Suprapubic skin (tissue), 3 donors: ENCODE measurements at regions not wholly inside any gene's neighbourhood (a gene's known extent, or its start where the extent isn't known, plus 50 kb on each side); places are given as distances from the start of the nearest gene placed in this dataset.

Source experiments
- POLR2A ChIP-seq, 2 donors: fragments of 450-650 bp; IDR thresholded peaks; one replicate each; pipeline ENCODE4 v1.6.1; 2017; ENCODE audit warnings: antibody characterized with exemption in 2 of 2, mild to moderate bottlenecking in 2 of 2, moderate library complexity in 2 of 2
- TF ChIP-seq, protein P1 (sequence below), 2 donors: fragments of 200-600 bp in 1 of 2; fragments of 450-650 bp in 1 of 2; sonication (generic) in 1 of 2; IDR thresholded peaks; one replicate each; pipeline ENCODE4 v1.5.1; 2016 to 2019; ENCODE audit warnings: antibody characterized with exemption in 2 of 2, mild to moderate bottlenecking in 1 of 2, moderate library complexity in 1 of 2

DNA sequence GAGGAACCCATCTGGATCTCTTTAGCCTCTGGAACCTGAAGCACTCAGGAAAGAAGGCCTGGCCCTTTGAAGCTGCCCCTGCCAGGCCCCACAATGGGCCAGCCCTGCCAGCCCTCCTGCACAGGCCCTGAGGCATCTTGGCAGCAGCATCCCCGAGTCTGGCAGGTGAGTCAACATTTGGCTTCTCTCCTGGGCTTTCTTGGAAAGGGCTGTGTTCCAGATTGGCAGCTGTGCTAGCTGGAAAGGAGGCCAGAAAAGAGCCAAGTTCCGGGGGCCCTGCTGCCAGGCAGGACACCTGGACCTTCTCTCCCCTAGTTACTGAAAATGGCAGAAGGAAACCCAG, 187.2 kb downstream of the SHQ1 start:
- TF ChIP-seq, protein P1, sequence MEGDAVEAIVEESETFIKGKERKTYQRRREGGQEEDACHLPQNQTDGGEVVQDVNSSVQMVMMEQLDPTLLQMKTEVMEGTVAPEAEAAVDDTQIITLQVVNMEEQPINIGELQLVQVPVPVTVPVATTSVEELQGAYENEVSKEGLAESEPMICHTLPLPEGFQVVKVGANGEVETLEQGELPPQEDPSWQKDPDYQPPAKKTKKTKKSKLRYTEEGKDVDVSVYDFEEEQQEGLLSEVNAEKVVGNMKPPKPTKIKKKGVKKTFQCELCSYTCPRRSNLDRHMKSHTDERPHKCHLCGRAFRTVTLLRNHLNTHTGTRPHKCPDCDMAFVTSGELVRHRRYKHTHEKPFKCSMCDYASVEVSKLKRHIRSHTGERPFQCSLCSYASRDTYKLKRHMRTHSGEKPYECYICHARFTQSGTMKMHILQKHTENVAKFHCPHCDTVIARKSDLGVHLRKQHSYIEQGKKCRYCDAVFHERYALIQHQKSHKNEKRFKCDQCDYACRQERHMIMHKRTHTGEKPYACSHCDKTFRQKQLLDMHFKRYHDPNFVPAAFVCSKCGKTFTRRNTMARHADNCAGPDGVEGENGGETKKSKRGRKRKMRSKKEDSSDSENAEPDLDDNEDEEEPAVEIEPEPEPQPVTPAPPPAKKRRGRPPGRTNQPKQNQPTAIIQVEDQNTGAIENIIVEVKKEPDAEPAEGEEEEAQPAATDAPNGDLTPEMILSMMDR (IDR thresholded peaks at IDR 0.05) = no peak
- no peak for TF ChIP-seq POLR2A (IDR thresholded peaks at IDR 0.05)
